PC-3 (cell line): ENCODE measurements at regions not wholly inside any gene's neighbourhood (a gene's known extent, or its start where the extent isn't known, plus 50 kb on each side); places are given as distances from the start of the nearest gene placed in this dataset.

ENCODE experiments used
- ATAC-seq: fragments of 200-7000 bp; cut with Tn5 transposase; 2 replicates; pipeline ENCODE4 v1.9.1; 2020; ENCODE audit warnings: mild to moderate bottlenecking, moderate library complexity
- BruUV-seq: library from RNA; stranded (reverse); fragments of 400-500 nt; replicated peaks from 2 replicates; lab custom pipeline; 2021; lab: Mats Ljungman, UMichigan
- CTCF ChIA-PET: fragments of 300-600 bp; sonication (Branson Sonifier 250); formaldehyde crosslinking; loops from one replicate; lab custom pipeline; 2022; ENCODE audit warnings: antibody characterized with exemption; lab: Charles Lee
- POLR2A ChIA-PET: fragments of 300-600 bp; sonication (Branson Sonifier 250); formaldehyde crosslinking; loops from one replicate; lab custom pipeline; 2022; ENCODE audit warnings: antibody characterized with exemption; ENCODE audit not compliant: unreplicated experiment; lab: Charles Lee
- DNase-seq: peaks from one replicate; pipeline ENCODE4 v3.0.0-alpha.2; 2015
- H2AFZ ChIP-seq: fragments of 300-600 bp; sonication (generic); 2 replicates; pipeline ENCODE4 v1.6.0; 2016; ENCODE audit warnings: antibody characterized with exemption, low read length
- H3F3A ChIP-seq: fragments of 300-600 bp; sonication (generic); one replicate; pipeline ENCODE4 v1.6.0; 2017; ENCODE audit warnings: antibody characterized with exemption, low read length, control low read depth, mild to moderate bottlenecking; ENCODE audit not compliant: unreplicated experiment
- H3K27ac ChIP-seq: fragments of 300-600 bp; sonication (generic); 2 replicates; pipeline ENCODE4 v1.5.1; 2016; ENCODE audit warnings: mild to moderate bottlenecking, low read length
- H3K27me3 ChIP-seq: fragments of 300-600 bp; sonication (generic); 2 replicates; pipeline ENCODE4 v1.6.1; 2016; ENCODE audit warnings: low read length, mixed read lengths
- H3K36me3 ChIP-seq: fragments of 300-600 bp; sonication (generic); 2 replicates; pipeline ENCODE4 v1.6.1; 2016; ENCODE audit warnings: low read depth, mixed run types, low read length, mixed read lengths
- H3K4me1 ChIP-seq: fragments of 300-600 bp; sonication (generic); 2 replicates; pipeline ENCODE4 v1.5.1; 2016; ENCODE audit warnings: low read length; ENCODE audit not compliant: insufficient read depth
- H3K4me2 ChIP-seq: fragments of 300-600 bp; sonication (generic); 2 replicates; pipeline ENCODE4 v1.6.0; 2016; ENCODE audit warnings: low read length
- H3K4me3 ChIP-seq: fragments of 300-600 bp; sonication (generic); 2 replicates; pipeline ENCODE4 v1.5.1; 2016; ENCODE audit warnings: mild to moderate bottlenecking, low read length, mixed read lengths
- H3K79me2 ChIP-seq: fragments of 300-600 bp; sonication (generic); 2 replicates; pipeline ENCODE4 v1.6.1; 2017; ENCODE audit warnings: low read length, mixed read lengths
- H3K9ac ChIP-seq: fragments of 300-600 bp; sonication (generic); 2 replicates; pipeline ENCODE4 v1.6.0; 2016; ENCODE audit warnings: mild to moderate bottlenecking, low read length
- H3K9me2 ChIP-seq: fragments of 300-600 bp; sonication (generic); replicated peaks from 2 replicates; pipeline ENCODE4 v1.6.1; 2016; ENCODE audit warnings: mixed run types, low read length, mixed read lengths
- H3K9me3 ChIP-seq: fragments of 300-600 bp; sonication (generic); 2 replicates; pipeline ENCODE4 v1.6.1; 2016; ENCODE audit warnings: low read length, mixed read lengths
- H4K20me1 ChIP-seq: fragments of 300-600 bp; sonication (generic); 2 replicates; pipeline ENCODE4 v1.6.1; 2016; ENCODE audit warnings: low read length, mixed read lengths
- EZH2 ChIP-seq: fragments of 300-600 bp; sonication (generic); IDR thresholded peaks from one replicate; pipeline ENCODE4 v1.6.1; 2017; ENCODE audit warnings: antibody characterized with exemption, mild to moderate bottlenecking, low read length; ENCODE audit not compliant: unreplicated experiment
- EZH2phosphoT487 ChIP-seq: fragments of 300-600 bp; sonication (generic); IDR thresholded peaks from 2 replicates; pipeline ENCODE4 v1.6.1; 2018; ENCODE audit warnings: mild to moderate bottlenecking, antibody characterized with exemption, low read length, borderline replicate concordance
- intact Hi-C: fragments of 100-400 bp; cut with micrococcal nuclease; formaldehyde crosslinking; loops from 2 replicates; pipeline ENCODE4 v1.9.0; 2023
- TF ChIP-seq, protein P1 (sequence below): fragments of 300-600 bp; sonication (generic); conservative IDR thresholded peaks from 2 replicates; pipeline ENCODE4 v1.5.1; 2017; ENCODE audit warnings: antibody characterized with exemption, low read depth, mild to moderate bottlenecking, low read length

DNA sequence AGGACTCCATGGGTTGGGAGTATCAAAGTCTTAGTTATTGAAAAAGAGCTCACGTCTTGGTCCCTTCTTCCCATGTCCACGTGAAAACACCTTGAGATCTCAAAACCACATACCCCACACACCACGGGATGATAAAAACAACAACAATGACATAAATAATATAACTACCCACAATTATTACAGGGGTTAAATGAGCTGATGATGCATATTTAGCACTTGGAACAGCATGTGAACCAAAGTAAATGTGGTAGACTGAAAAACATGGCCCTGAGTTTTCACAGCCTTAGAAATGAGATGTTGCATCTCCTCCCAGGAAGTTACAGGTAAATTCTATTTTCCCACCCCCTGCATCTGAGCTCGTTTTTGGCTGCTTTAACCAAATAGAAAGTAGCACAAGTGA is 208.9 kb downstream of the C16orf95 start:
- Histone ChIP-seq H3K4me1 (no peaks in the 10 kb centered on the region), H4K20me1 (no peaks in the 10 kb centered on the region), H3K79me2 (no peaks in the 10 kb centered on the region), H3K9me3 (no peaks in the 10 kb centered on the region), H3K9me2 (no peaks in the 10 kb centered on the region), H3F3A (no peaks in the 10 kb centered on the region), H3K4me3 (no peak overlapping the region), H3K27ac (no peak overlapping the region), H3K4me2 (no peak overlapping the region), H2AFZ (no peak overlapping the region), H3K9ac (no peak overlapping the region), H3K27me3 (no peaks in the 10 kb centered on the region), H3K36me3 (no peaks in the 10 kb centered on the region)
- TF ChIP-seq EZH2: no peak
- no peak for TF ChIP-seq EZH2phosphoT487
- TF ChIP-seq, protein P1, sequence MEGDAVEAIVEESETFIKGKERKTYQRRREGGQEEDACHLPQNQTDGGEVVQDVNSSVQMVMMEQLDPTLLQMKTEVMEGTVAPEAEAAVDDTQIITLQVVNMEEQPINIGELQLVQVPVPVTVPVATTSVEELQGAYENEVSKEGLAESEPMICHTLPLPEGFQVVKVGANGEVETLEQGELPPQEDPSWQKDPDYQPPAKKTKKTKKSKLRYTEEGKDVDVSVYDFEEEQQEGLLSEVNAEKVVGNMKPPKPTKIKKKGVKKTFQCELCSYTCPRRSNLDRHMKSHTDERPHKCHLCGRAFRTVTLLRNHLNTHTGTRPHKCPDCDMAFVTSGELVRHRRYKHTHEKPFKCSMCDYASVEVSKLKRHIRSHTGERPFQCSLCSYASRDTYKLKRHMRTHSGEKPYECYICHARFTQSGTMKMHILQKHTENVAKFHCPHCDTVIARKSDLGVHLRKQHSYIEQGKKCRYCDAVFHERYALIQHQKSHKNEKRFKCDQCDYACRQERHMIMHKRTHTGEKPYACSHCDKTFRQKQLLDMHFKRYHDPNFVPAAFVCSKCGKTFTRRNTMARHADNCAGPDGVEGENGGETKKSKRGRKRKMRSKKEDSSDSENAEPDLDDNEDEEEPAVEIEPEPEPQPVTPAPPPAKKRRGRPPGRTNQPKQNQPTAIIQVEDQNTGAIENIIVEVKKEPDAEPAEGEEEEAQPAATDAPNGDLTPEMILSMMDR: no peak
- BruUV-seq: no TSS peak
- CTCF ChIA-PET: no interaction called here
- DNase-seq (no peak), ATAC-seq (no peak)
- POLR2A ChIA-PET: interaction anchor here (0.6 kb wide), 1 partner anchor 87 kb away, joined by 4 read pairs; no protein-coding TSS in a partner anchor
- intact Hi-C loops: no loop called here

DNA sequence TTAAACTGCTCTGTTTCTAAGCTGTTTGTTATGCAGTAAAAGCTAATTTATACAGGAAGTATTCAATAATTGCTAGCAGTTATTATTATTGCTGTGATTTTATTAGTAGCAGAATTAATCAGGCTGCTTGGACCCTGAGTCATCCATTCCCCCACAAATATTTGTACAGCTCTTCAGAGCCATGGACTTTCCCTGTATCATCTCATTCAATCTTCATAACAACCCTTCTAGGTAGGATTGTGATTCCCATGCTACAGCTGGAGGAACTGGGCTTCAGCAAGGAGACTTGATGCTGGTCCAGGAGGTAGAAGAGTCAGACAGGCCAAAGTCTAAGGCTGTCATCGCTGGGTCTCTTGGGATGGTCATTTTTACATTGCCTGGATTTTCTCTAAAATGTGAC is 208.3 kb downstream of the C16orf95 start:
- Histone ChIP-seq H3K27ac (no peak overlapping the region), H3K9me2 (no peaks in the 10 kb centered on the region), H3K27me3 (no peaks in the 10 kb centered on the region), H3K9ac (no peak overlapping the region), H3K4me2 (no peak overlapping the region), H2AFZ (no peak overlapping the region), H3K79me2 (no peaks in the 10 kb centered on the region), H3K36me3 (no peaks in the 10 kb centered on the region), H4K20me1 (no peaks in the 10 kb centered on the region), H3F3A (no peaks in the 10 kb centered on the region), H3K9me3 (no peaks in the 10 kb centered on the region), H3K4me3 (no peak overlapping the region), H3K4me1 (no peaks in the 10 kb centered on the region)
- intact Hi-C loops: no loop called here
- DNase-seq (no peak), ATAC-seq (peak; percentile 62)
- no peak for TF ChIP-seq EZH2
- TF ChIP-seq, protein P1: no peak
- no peak for TF ChIP-seq EZH2phosphoT487
- BruUV-seq: no TSS peak
- CTCF ChIA-PET: no interaction called here
- POLR2A ChIA-PET: interaction anchor here (0.6 kb wide), 1 partner anchor 86 kb away, joined by 4 read pairs; no protein-coding TSS in a partner anchor

DNA sequence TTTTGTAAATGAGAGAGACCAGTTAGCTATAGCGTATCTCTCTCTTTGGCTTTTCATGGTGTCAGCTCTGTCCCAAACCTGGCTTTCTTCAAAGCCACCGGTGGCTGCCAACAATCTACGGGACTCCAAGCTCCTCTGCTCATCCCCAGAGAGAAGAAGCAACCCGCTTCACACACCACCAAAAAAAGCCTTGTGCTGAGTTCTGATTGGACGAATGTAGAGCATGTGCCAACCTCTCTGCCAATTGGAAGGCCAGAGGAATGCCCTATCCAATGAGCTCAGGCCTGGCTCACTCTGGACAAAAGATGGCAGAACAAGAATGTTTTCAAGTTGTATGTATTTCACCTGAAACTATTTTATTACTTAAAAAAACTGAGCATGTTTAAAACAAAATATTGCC is 202.4 kb downstream of the C16orf95 start:
- Histone ChIP-seq H4K20me1 (no peaks in the 10 kb centered on the region), H3K4me1 (no peaks in the 10 kb centered on the region; the same call in 1 of the 2 replicates), H2AFZ (no peak overlapping the region), H3K9me3 (no peaks in the 10 kb centered on the region), H3K36me3 (no peaks in the 10 kb centered on the region), H3F3A (no peaks in the 10 kb centered on the region), H3K4me3 (no peak overlapping the region), H3K27me3 (no peaks in the 10 kb centered on the region), H3K9me2 (no peaks in the 10 kb centered on the region), H3K9ac (no peak overlapping the region), H3K4me2 (no peak overlapping the region), H3K79me2 (no peaks in the 10 kb centered on the region), H3K27ac (no peak overlapping the region)
- ATAC-seq (no peak), DNase-seq (no peak)
- BruUV-seq: no TSS peak
- TF ChIP-seq, protein P1: no peak
- no peak for TF ChIP-seq EZH2phosphoT487
- no peak for TF ChIP-seq EZH2
- intact Hi-C loops: no loop called here
- ChIA-PET CTCF (no interaction called here), POLR2A (no interaction called here)
